GM13977 (cell line): ENCODE measurements at regions not wholly inside any gene's neighbourhood (a gene's known extent, or its start where the extent isn't known, plus 50 kb on each side); places are given as distances from the start of the nearest gene placed in this dataset.
"Not testable (repeated sequence)": the region's sequence is repeated elsewhere in the genome, so short reads cannot be mapped to it uniquely, and the experiment has no call there.

Source experiments
- DNase-seq: peaks from one replicate; pipeline ENCODE4 v3.0.0; 2012; ENCODE audit warnings: low spot score
- CTCF ChIP-seq: IDR thresholded peaks from 2 replicates; pipeline ENCODE4 v1.5.1; 2012; ENCODE audit warnings: mild to moderate bottlenecking, control low read depth; ENCODE audit not compliant: insufficient read depth; ENCODE audit errors: extremely low read depth, missing control alignments
- in situ Hi-C: fragments of 300-500 bp; cut with MboI; formaldehyde crosslinking; loops from one replicate; pipeline ENCODE4 v1.12.0; 2022; ENCODE audit warnings: low sequenced_read_pairs, low pct_unique_long_range_greater_than_20kb, mixed read lengths, inconsistent platforms; ENCODE audit not compliant: unreplicated experiment

- no peak for DNase-seq
- no peak for TF ChIP-seq CTCF
- in situ Hi-C loops: no loop called here
Observed at GRCh38 chr9:96056226-96056625, 180.7 kb downstream of the ERCC6L2 start.

GRCh38 chr9:96054248-96054647 is 178.8 kb downstream of the ERCC6L2 start:
- DNase-seq, in situ Hi-C loops: not testable (repeated sequence)

- in situ Hi-C loops: no loop called here
- DNase-seq: no peak
- TF ChIP-seq CTCF: no peak
Observed at GRCh38 chr9:96052686-96053085, 177.2 kb downstream of the ERCC6L2 start.

- TF ChIP-seq CTCF: no peak
- no peak for DNase-seq
- in situ Hi-C loops: no loop called here
Observed at GRCh38 chr9:96051423-96051822, 175.9 kb downstream of the ERCC6L2 start.

- in situ Hi-C loops: no loop called here
- no peak for TF ChIP-seq CTCF
- DNase-seq: no peak
Observed at GRCh38 chr9:96050861-96051155, 175.3 kb downstream of the ERCC6L2 start.

- DNase-seq: no peak
- TF ChIP-seq CTCF: no peak
- in situ Hi-C loops: no loop called here
Observed at GRCh38 chr9:96050048-96050860, 174.8 kb downstream of the ERCC6L2 start.

- no peak for TF ChIP-seq CTCF
- DNase-seq: no peak
- in situ Hi-C loops: no loop called here
Observed at GRCh38 chr9:96048956-96049831, 173.7 kb downstream of the ERCC6L2 start.
